B cell (primary cell): ENCODE measurements at regions not wholly inside any gene's neighbourhood (a gene's known extent, or its start where the extent isn't known, plus 50 kb on each side); places are given as distances from the start of the nearest gene placed in this dataset.

Experiments
- ATAC-seq: fragments of 200-7000 bp; cut with Tn5 transposase; one replicate; pipeline ENCODE4 v1.10.0; 2021; ENCODE audit warnings: low read depth, mild to moderate bottlenecking, moderate number of reproducible peaks, moderate library complexity
- CTCF ChIA-PET: fragments of 350-600 bp; sonication (Branson Sonifier 250); formaldehyde crosslinking; loops from one replicate; lab custom pipeline; 2021; ENCODE audit warnings: antibody characterized with exemption, inconsistent platforms; lab: Charles Lee
- POLR2A ChIA-PET: fragments of 350-600 bp; sonication (Branson Sonifier 250); formaldehyde crosslinking; loops from one replicate; lab custom pipeline; 2021; ENCODE audit warnings: antibody characterized with exemption; lab: Charles Lee
- DNase-seq: peaks from one replicate; pipeline ENCODE4 v3.0.0; 2013
- H2AFZ ChIP-seq: 2 replicates; pipeline ENCODE4 v1.6.1; 2012; ENCODE audit warnings: mild to moderate bottlenecking, low read depth, low read length; ENCODE audit not compliant: insufficient read depth, poor library complexity, severe bottlenecking
- H3K27ac ChIP-seq, 2 donors: 1 replicate in 1 of 2; 2 replicates in 1 of 2; pipeline ENCODE4 v1.5.1; 2012 to 2013; ENCODE audit warnings: low read length in 2 of 2, mild to moderate bottlenecking in 2 of 2, moderate library complexity in 1 of 2
- H3K27me3 ChIP-seq, 4 experiments: fragments of 200-600 bp in 1 of 4; sonication (generic) in 1 of 4; replicated peaks in 1 of 4; 1 replicate in 2 of 4; 2 replicates in 2 of 4; pipeline versions ENCODE4 v1.6.1 to v1.7.0; 2013 to 2016; ENCODE audit warnings: low read length in 3 of 4, mild to moderate bottlenecking in 2 of 4, mixed read lengths in 1 of 4, moderate library complexity in 1 of 4; ENCODE audit not compliant: insufficient read depth in 4 of 4, control insufficient read depth in 3 of 4; ENCODE audit errors: control extremely low read depth in 1 of 4
- H3K36me3 ChIP-seq, 2 experiments: replicated peaks in 1 of 2; 1 replicate in 1 of 2; 2 replicates in 1 of 2; pipeline versions ENCODE4 v1.6.1 to v1.7.1; 2013; ENCODE audit warnings: low read length in 1 of 2; ENCODE audit not compliant: insufficient read depth in 2 of 2, control insufficient read depth in 1 of 2; ENCODE audit errors: control extremely low read depth in 1 of 2, extremely low read depth in 1 of 2
- H3K4me1 ChIP-seq, 2 donors: fragments of 200-600 bp in 1 of 2; sonication (generic) in 1 of 2; 1 replicate in 1 of 2; 2 replicates in 1 of 2; pipeline versions ENCODE4 v1.5.1 to v1.6.1; 2013 to 2017; ENCODE audit warnings: low read length in 2 of 2; ENCODE audit not compliant: control insufficient read depth in 2 of 2, insufficient read depth in 2 of 2
- H3K4me2 ChIP-seq: replicated peaks from 2 replicates; pipeline ENCODE3; 2012; ENCODE audit warnings: mild to moderate bottlenecking, low read depth, low read length; ENCODE audit not compliant: poor library complexity, severe bottlenecking
- H3K4me3 ChIP-seq, 5 experiments: fragments of 200-600 bp in 1 of 5; sonication (generic) in 1 of 5; 1 replicate in 3 of 5; 2 replicates in 2 of 5; pipeline versions ENCODE4 v1.5.1 to v1.7.0; 2011 to 2016; ENCODE audit warnings: low read length in 4 of 5, mild to moderate bottlenecking in 4 of 5, low read depth in 2 of 5, control low read depth in 1 of 5, moderate library complexity in 1 of 5; ENCODE audit not compliant: insufficient read depth in 1 of 5; ENCODE audit errors: control extremely low read depth in 1 of 5, extremely low read depth in 1 of 5
- H3K79me2 ChIP-seq: fragments of 200-600 bp; sonication (generic); one replicate; pipeline ENCODE4 v1.6.0; 2016; ENCODE audit warnings: low read length; ENCODE audit not compliant: control insufficient read depth, insufficient read depth
- H3K9ac ChIP-seq: fragments of 200-600 bp; sonication (generic); 2 replicates; pipeline ENCODE4 v1.6.1; 2017; ENCODE audit warnings: mild to moderate bottlenecking, low read length, moderate library complexity
- H3K9me3 ChIP-seq, 3 donors: one replicate each; pipeline versions ENCODE4 v1.6.1 to v1.7.1; 2013; ENCODE audit warnings: low read length in 2 of 3; ENCODE audit not compliant: control insufficient read depth in 2 of 3, insufficient read depth in 1 of 3; ENCODE audit errors: control extremely low read depth in 1 of 3
- H4K20me1 ChIP-seq: 2 replicates; pipeline ENCODE4 v1.6.0; 2012; ENCODE audit warnings: mild to moderate bottlenecking, low read length; ENCODE audit not compliant: insufficient read depth, control insufficient read depth, poor library complexity, severe bottlenecking
- H3K27ac Mint-ChIP-seq: one replicate; pipeline ENCODE4 v1.8.0; 2021; ENCODE audit warnings: mixed read lengths
- H3K27me3 Mint-ChIP-seq: one replicate; pipeline ENCODE4 v1.8.0; 2021; ENCODE audit warnings: mixed read lengths
- H3K4me1 Mint-ChIP-seq: one replicate; pipeline ENCODE4 v1.8.0; 2021; ENCODE audit warnings: mixed read lengths
- H3K4me3 Mint-ChIP-seq: one replicate; pipeline ENCODE4 v1.8.0; 2021; ENCODE audit warnings: mixed read lengths
- H3K9me3 Mint-ChIP-seq: one replicate; pipeline ENCODE4 v1.8.0; 2022; ENCODE audit warnings: mixed read lengths; ENCODE audit not compliant: insufficient read depth
- EZH2 ChIP-seq: IDR thresholded peaks from 2 replicates; pipeline ENCODE4 v1.6.1; 2012; ENCODE audit warnings: borderline replicate concordance, low read depth, mild to moderate bottlenecking, moderate library complexity, low read length; ENCODE audit not compliant: insufficient read depth, poor library complexity, severe bottlenecking
- WGBS: methylation state at CpG from one replicate; pipeline ENCODE4 v1.1.5; 2013; ENCODE audit warnings: missing lambda C conversion rate; ENCODE audit not compliant: insufficient coverage; 5-methylcytosine and 5-hydroxymethylcytosine counted together
- intact Hi-C: fragments of 100-400 bp; cut with micrococcal nuclease; formaldehyde crosslinking; loops from one replicate; pipeline ENCODE4 v1.10.0; 2022
- TF ChIP-seq, protein P1 (sequence below): fragments of 200-600 bp; IDR thresholded peaks from one replicate; pipeline ENCODE4 v1.8.0; 2022; ENCODE audit warnings: antibody characterized with exemption, mild to moderate bottlenecking

DNA sequence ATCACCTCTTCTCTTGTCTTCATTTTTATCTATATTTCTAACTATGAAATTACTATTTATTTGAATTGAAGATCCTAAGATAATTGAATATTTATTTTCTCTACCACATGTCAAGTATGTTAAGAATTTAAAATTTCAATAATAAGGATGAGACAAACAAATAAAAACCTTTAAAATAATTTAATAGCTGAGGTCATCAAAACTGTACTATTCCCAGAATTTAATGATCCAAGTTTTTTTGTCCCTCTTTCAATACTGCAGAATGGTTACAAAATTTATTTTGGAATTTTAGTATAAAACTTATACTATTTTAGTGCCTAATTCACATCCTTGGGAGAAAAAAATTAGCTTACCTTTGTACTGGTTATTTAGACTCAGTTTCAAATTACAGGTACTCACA lies 774.9 kb downstream of the ROBO2 start:
- H3K9ac ChIP-seq = no peak overlapping the region
- H3K4me3 ChIP-seq = no peak overlapping the region
- no peak overlapping the region for H2AFZ ChIP-seq
- no peaks in the 10 kb centered on the region for H3K79me2 ChIP-seq
- no peak overlapping the region for H3K4me2 ChIP-seq
- Mint-ChIP-seq H3K4me1 (no peaks in the 10 kb centered on the region), H3K4me3 (no peak overlapping the region), H3K9me3 (peaks cover 4% of the 10 kb centered on the region), H3K27me3 (no peaks in the 10 kb centered on the region), H3K27ac (no peak overlapping the region)
- no peaks in the 10 kb centered on the region for H3K36me3 ChIP-seq
- H3K9me3 ChIP-seq = peaks cover 0 to 3% (median 0%) of the 10 kb centered on the region in 3 donors
- H3K4me1 ChIP-seq = no peaks in the 10 kb centered on the region
- H3K27ac ChIP-seq = no peak overlapping the region
- ATAC-seq (no peak), DNase-seq (no peak)
- ChIA-PET POLR2A (no interaction called here), CTCF (no interaction called here)
- no peaks in the 10 kb centered on the region for H3K27me3 ChIP-seq
- TF ChIP-seq EZH2 = no peak
- TF ChIP-seq, protein P1, sequence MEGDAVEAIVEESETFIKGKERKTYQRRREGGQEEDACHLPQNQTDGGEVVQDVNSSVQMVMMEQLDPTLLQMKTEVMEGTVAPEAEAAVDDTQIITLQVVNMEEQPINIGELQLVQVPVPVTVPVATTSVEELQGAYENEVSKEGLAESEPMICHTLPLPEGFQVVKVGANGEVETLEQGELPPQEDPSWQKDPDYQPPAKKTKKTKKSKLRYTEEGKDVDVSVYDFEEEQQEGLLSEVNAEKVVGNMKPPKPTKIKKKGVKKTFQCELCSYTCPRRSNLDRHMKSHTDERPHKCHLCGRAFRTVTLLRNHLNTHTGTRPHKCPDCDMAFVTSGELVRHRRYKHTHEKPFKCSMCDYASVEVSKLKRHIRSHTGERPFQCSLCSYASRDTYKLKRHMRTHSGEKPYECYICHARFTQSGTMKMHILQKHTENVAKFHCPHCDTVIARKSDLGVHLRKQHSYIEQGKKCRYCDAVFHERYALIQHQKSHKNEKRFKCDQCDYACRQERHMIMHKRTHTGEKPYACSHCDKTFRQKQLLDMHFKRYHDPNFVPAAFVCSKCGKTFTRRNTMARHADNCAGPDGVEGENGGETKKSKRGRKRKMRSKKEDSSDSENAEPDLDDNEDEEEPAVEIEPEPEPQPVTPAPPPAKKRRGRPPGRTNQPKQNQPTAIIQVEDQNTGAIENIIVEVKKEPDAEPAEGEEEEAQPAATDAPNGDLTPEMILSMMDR = no peak
- intact Hi-C loops = no loop called here
- H4K20me1 ChIP-seq = no peaks in the 10 kb centered on the region

DNA sequence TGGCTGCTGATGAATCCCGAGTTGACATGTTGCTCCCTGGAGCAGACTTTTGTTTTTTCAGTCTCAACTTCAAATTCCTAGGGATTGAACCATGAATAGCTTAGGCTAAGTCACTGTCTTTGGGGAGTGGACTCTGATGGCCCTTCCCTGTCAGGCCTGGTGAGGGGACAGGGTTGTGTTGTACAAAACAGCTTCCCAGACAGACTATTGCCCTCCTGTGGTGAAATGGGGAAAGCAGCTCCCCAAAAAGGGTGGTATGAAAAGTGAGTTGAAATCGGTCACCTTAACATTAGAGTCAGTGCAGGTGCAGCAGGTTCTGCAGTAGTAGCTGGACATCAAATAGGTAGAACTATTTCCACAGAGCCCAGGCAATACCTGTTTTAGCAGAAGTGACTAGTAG lies 775.6 kb downstream of the ROBO2 start:
- Mint-ChIP-seq H3K27ac (no peak overlapping the region), H3K4me3 (no peak overlapping the region), H3K27me3 (no peaks in the 10 kb centered on the region), H3K9me3 (peaks cover 4% of the 10 kb centered on the region), H3K4me1 (no peaks in the 10 kb centered on the region)
- intact Hi-C loops = no loop called here
- Histone ChIP-seq H3K27me3 (no peaks in the 10 kb centered on the region), H3K36me3 (no peaks in the 10 kb centered on the region), H3K4me3 (no peak overlapping the region), H3K4me1 (no peaks in the 10 kb centered on the region), H3K27ac (no peak overlapping the region), H3K4me2 (no peak overlapping the region), H2AFZ (no peak overlapping the region), H3K9me3 (peaks cover 0 to 3% (median 0%) of the 10 kb centered on the region in 3 donors), H3K9ac (no peak overlapping the region), H3K79me2 (no peaks in the 10 kb centered on the region), H4K20me1 (no peaks in the 10 kb centered on the region)
- CTCF ChIA-PET = no interaction called here
- TF ChIP-seq, protein P1 = no peak
- 100% methylated on average over 1 of the region's 2 CpGs for WGBS
- POLR2A ChIA-PET = no interaction called here
- no peak for DNase-seq
- ATAC-seq = no peak
